A673 (cell line): ENCODE measurements at regions not wholly inside any gene's neighbourhood (a gene's known extent, or its start where the extent isn't known, plus 50 kb on each side); places are given as distances from the start of the nearest gene placed in this dataset.

Source experiments
- CTCF ChIP-seq: fragments of 300-800, 200-600 bp; sonication (generic); conservative IDR thresholded peaks from 2 replicates; pipeline ENCODE4 v1.5.1; 2017; ENCODE audit warnings: low read depth, mild to moderate bottlenecking, antibody characterized with exemption, low read length, moderate library complexity, mixed read lengths
- EZH2 ChIP-seq: fragments of 200-600 bp; sonication (generic); IDR thresholded peaks from 2 replicates; pipeline ENCODE4 v1.6.1; 2017; ENCODE audit warnings: borderline replicate concordance, low read depth, mild to moderate bottlenecking, mixed read lengths, antibody characterized with exemption, low read length; ENCODE audit not compliant: poor library complexity, severe bottlenecking

- TF ChIP-seq CTCF (no peak), EZH2 (no peak)
These were observed 253.9 kb upstream of the SGCG start for GRCh38 chr13:22926748-22927400.
